ENCODE measurements at regions not wholly inside any gene's neighbourhood (a gene's known extent, or its start where the extent isn't known, plus 50 kb on each side); places are given as distances from the start of the nearest gene placed in this dataset.

- TF ChIP-seq CTCF (IDR thresholded peaks at IDR 0.05) (no peak), POLR2A (IDR thresholded peaks at IDR 0.05) (no peak)
Observed at GRCh38 chr2:175755169-175755568, 246.9 kb downstream of the LNPK start.

All from testis (tissue), 2 donors.